Heart left ventricle (tissue), 16 donors: ENCODE measurements at regions not wholly inside any gene's neighbourhood (a gene's known extent, or its start where the extent isn't known, plus 50 kb on each side); places are given as distances from the start of the nearest gene placed in this dataset.

Experiments
- ATAC-seq, 4 donors: fragments of 200-7000 bp; cut with Tn5 transposase; one replicate each; pipeline ENCODE4 v1.9.1; 2020 to 2022; ENCODE audit warnings: moderate library complexity in 4 of 4, mild to moderate bottlenecking in 3 of 4, moderate number of reproducible peaks in 1 of 4
- DNase-seq, 5 donors: peaks; one replicate each; pipeline ENCODE4 v3.0.0-alpha.2; 2020
- H3K27ac ChIP-seq, 12 donors: fragments of 200-600 bp; sonication (generic) in 4 of 12; one replicate each; pipeline versions ENCODE4 v1.5.0 to v1.8.0; 2016 to 2022; ENCODE audit warnings: mild to moderate bottlenecking in 2 of 12
- H3K27me3 ChIP-seq, 9 donors: fragments of 200-600 bp; sonication (generic) in 2 of 9; one replicate each; pipeline versions ENCODE4 v1.5.1 to v1.8.0; 2016 to 2022; ENCODE audit warnings: mild to moderate bottlenecking in 3 of 9
- H3K36me3 ChIP-seq, 9 donors: fragments of 200-600 bp; sonication (generic) in 2 of 9; one replicate each; pipeline versions ENCODE4 v1.5.0 to v1.8.0; 2018 to 2022; ENCODE audit warnings: mild to moderate bottlenecking in 2 of 9
- H3K4me1 ChIP-seq, 12 donors: fragments of 200-600 bp; sonication (generic) in 4 of 12; one replicate each; pipeline versions ENCODE4 v1.5.0 to v1.8.0; 2016 to 2022; ENCODE audit warnings: mild to moderate bottlenecking in 3 of 12
- H3K4me3 ChIP-seq, 12 donors: fragments of 200-600 bp; sonication (generic) in 4 of 12; one replicate each; pipeline versions ENCODE4 v1.5.0 to v1.8.0; 2017 to 2022; ENCODE audit warnings: mild to moderate bottlenecking in 9 of 12, moderate library complexity in 4 of 12
- H3K9me3 ChIP-seq, 12 donors: fragments of 200-600 bp; sonication (generic) in 4 of 12; one replicate each; pipeline versions ENCODE4 v1.5.0 to v1.8.0; 2016 to 2022; ENCODE audit warnings: mild to moderate bottlenecking in 1 of 12
- POLR2A ChIP-seq, 2 donors: fragments of 450-650 bp; IDR thresholded peaks; one replicate each; pipeline ENCODE4 v1.6.1; 2017; ENCODE audit warnings: antibody characterized with exemption in 2 of 2, mild to moderate bottlenecking in 2 of 2, moderate library complexity in 2 of 2
- WGBS, 4 donors: extraction: QIAGEN DNeasy Blood & Tissue Kit in 2 of 4; methylation state at CpG; one replicate each; pipeline versions ENCODE4 v1.1.5 to v1.1.7; 2013 to 2018; 5-methylcytosine and 5-hydroxymethylcytosine counted together
- intact Hi-C, 10 donors: fragments of 100-400 bp; cut with DNase I; formaldehyde crosslinking; loops; one replicate each; pipeline versions ENCODE4 v1.11.1 to v1.14.2; 2022
- TF ChIP-seq, protein P1 (sequence below), 12 donors: fragments of 200-600 bp; sonication (generic) in 4 of 12; IDR thresholded peaks; one replicate each; pipeline versions ENCODE4 v1.5.0 to v1.8.0; 2018 to 2022; ENCODE audit warnings: antibody characterized with exemption in 12 of 12, mild to moderate bottlenecking in 5 of 12
- donor health status: ischemic (EF 13 %, LVEDD 7.1; RV severe dilation, severe dysfunction).
- donor health status: healthy with polysubstance abuse.
- donor health status: DM: no; HTN: yes; CAD: no.
- donor health status: DM: no; HTN: no; CAD: no.
- donor health status: ischemic (EF 25% LVEDD 6.9; RV normal size, moderate dysfunction).
- donor health status: ischemic (EF 25% LVEDD 5.7; RV mildly dilated, moderate dysfunction).
- donor health status: healthy.
- donor health status: DM: yes; HTN: yes; CAD: no.
- donor health status: ischemic (EF 35%, LVEDD 5.7; RV mildly dilated, moderate dysfunction).
- donor health status: nonischemic (EF 11% LVEDD 7.7; RV severe dilation, severe dysfunction).
- donor health status: DM: yes; HTN: yes; CAD: no.
- donor health status: PGD.
- donor health status: ischemic (EF 29% LVEDD 5.4; RV normal size, mild dysfunction).
- donor health status: nonischemic (EF 23%, LVEDD 6.1; RV moderate dilation, normal function).

DNA sequence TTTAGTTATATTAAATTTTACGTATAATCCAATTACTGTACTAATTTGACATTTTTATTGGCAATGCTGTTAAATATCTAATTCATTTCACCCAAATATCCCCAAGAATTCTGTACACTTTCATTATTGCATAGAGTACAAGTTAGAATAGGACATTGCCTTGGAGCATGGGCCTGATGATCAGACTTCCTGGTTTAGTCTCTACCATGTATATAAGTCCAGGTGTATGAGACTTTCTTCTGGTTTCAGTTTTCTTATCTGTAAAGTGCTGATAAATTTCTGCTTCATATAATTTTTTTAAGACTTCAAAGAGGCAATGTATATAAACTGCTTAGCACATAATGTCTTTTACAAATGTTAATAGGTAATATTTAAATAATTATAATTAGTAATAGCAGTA, 179.4 kb downstream of the KLF12 start:
- 98 to 100% (median 99%) methylated on average over 1 of the region's 1 CpG for WGBS, 4 donors
- no peaks in the 10 kb centered on the region for H3K36me3 ChIP-seq
- H3K27ac ChIP-seq, result no peak overlapping the region
- no peaks in the 10 kb centered on the region for H3K9me3 ChIP-seq
- no peaks in the 10 kb centered on the region for H3K27me3 ChIP-seq
- H3K4me1 ChIP-seq, result peaks cover 0 to 29% (median 12%) of the 10 kb centered on the region in 12 donors
- intact Hi-C loops, result no loop called here
- no peak overlapping the region for H3K4me3 ChIP-seq
- ATAC-seq (no peak), DNase-seq (no peak)
- TF ChIP-seq POLR2A (IDR thresholded peaks at IDR 0.05), result no peak
- TF ChIP-seq, protein P1, sequence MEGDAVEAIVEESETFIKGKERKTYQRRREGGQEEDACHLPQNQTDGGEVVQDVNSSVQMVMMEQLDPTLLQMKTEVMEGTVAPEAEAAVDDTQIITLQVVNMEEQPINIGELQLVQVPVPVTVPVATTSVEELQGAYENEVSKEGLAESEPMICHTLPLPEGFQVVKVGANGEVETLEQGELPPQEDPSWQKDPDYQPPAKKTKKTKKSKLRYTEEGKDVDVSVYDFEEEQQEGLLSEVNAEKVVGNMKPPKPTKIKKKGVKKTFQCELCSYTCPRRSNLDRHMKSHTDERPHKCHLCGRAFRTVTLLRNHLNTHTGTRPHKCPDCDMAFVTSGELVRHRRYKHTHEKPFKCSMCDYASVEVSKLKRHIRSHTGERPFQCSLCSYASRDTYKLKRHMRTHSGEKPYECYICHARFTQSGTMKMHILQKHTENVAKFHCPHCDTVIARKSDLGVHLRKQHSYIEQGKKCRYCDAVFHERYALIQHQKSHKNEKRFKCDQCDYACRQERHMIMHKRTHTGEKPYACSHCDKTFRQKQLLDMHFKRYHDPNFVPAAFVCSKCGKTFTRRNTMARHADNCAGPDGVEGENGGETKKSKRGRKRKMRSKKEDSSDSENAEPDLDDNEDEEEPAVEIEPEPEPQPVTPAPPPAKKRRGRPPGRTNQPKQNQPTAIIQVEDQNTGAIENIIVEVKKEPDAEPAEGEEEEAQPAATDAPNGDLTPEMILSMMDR (IDR thresholded peaks at IDR 0.05), result no peak

DNA sequence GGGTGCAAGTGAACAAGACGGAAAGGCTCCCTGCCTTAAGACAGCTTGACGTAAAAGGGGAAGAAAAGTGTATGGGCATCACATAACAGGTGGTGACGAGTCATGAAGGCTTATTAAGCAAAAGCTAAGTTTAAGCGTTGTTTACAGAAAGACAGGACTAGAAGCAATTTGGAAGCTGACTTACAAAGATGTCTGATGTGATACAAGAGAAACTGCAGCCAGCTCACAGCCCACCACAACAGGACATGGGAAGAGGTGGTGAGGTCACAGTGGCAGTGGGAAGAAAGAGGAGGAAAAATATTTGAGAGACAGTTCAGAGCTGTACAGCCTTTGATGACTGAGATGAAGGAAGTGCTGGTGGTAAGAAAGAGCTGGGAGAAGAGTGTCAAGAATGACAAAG, 181.6 kb downstream of the KLF12 start:
- TF ChIP-seq POLR2A (IDR thresholded peaks at IDR 0.05), result no peak
- TF ChIP-seq, protein P1 (IDR thresholded peaks at IDR 0.05), result no peak
- Histone ChIP-seq H3K4me1 (peaks cover 0 to 31% (median 11%) of the 10 kb centered on the region in 12 donors), H3K27me3 (no peaks in the 10 kb centered on the region), H3K4me3 (no peak overlapping the region), H3K36me3 (no peaks in the 10 kb centered on the region), H3K9me3 (no peaks in the 10 kb centered on the region), H3K27ac (no peak overlapping the region)
- 90 to 95% (median 93%) methylated on average over 4 of the region's 4 CpGs for WGBS, 4 donors
- ATAC-seq, result no peak
- intact Hi-C loops, result no loop called here
- no peak for DNase-seq

DNA sequence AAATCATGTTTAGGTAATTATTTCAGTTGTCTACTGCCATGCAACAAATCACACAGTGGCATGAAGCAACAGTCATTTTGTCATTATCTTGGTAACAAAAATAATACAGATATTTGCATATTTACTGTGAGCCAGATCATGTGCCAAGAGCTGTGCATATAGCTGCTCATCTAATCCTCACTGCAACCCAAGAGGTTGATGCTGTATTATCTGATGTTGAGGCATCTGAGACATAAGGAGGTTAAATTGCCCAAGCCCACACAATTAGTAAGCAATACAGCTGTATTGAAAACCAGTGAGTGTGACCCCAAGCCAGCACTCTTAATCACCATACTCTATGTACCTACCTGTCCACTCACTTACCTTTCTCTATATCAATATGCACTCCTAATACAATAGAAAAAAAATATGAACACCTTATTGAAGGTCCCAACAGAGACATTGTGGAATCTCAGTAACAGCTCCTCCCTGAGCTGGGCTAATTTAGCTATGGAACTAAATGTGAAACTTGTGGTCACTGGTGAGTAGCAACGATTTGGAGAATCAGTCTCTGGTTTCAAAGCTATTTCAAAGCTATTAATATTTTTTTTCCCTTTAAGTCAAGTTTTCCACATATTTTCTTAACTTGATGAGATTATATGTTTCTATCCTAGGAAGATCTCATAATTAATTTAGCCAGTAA, 185.2 kb downstream of the KLF12 start:
- no peaks in the 10 kb centered on the region for H3K9me3 ChIP-seq
- H3K27ac ChIP-seq, result no peak overlapping the region
- peaks cover 0 to 35% (median 13%) of the 10 kb centered on the region in 12 donors for H3K4me1 ChIP-seq
- no peak overlapping the region for H3K4me3 ChIP-seq
- ATAC-seq (no peak), DNase-seq (no peak)
- intact Hi-C loops, result loop anchor here in 5 of 10 donors (5.0 to 10.0 kb wide), 5 partner anchors 56 to 346 kb away; partner anchors contain the start of gene KLF12 (in 2 of the 5)
- H3K36me3 ChIP-seq, result no peaks in the 10 kb centered on the region
- TF ChIP-seq, protein P1 (IDR thresholded peaks at IDR 0.05), result no peak
- TF ChIP-seq POLR2A (IDR thresholded peaks at IDR 0.05), result no peak
- WGBS, 4 donors, result 70 to 87% (median 76%) methylated on average over 1 of the region's 1 CpG
- no peaks in the 10 kb centered on the region for H3K27me3 ChIP-seq

DNA sequence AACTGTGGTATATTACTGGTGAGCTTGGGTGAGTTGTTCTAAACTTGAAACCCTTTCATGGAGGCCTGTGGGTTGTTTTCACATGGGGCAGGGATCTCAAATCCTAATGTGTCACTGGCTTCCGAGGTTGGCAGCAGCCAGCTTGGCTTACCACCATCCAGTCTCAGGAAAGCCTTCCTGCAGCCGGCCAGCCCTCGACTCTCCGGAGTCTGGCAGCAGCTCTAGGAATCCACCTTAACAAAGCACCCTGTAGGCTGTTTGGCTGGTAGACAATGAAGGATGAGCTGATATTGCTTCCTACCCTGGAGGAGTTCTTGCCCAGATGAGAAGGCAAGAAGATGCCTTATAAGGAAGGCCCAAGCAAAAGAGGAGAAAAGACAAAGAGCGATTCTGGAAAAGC, 188.3 kb downstream of the KLF12 start:
- Histone ChIP-seq H3K9me3 (no peaks in the 10 kb centered on the region), H3K4me3 (no peak overlapping the region), H3K4me1 (peaks cover 0 to 47% (median 23%) of the 10 kb centered on the region in 12 donors), H3K27me3 (no peaks in the 10 kb centered on the region), H3K36me3 (peaks cover 0 to 9% (median 0%) of the 10 kb centered on the region in 9 donors), H3K27ac (peak overlapping the region in 9 of 12 donors; percentile 6 to 77 (median 50))
- ATAC-seq, result peak; percentile 74 to 90 (median 88)
- intact Hi-C loops, result loop anchor here in 6 of 10 donors (2.0 to 10.0 kb wide), 6 partner anchors 59 to 349 kb away; partner anchors contain the start of gene KLF12 (in 3 of the 6)
- 23 to 39% (median 31%) methylated on average over 5 of the region's 5 CpGs for WGBS, 4 donors
- TF ChIP-seq, protein P1 (IDR thresholded peaks at IDR 0.05), result no peak
- no peak for TF ChIP-seq POLR2A (IDR thresholded peaks at IDR 0.05)
- peak; percentile 36 to 78 (median 59) for DNase-seq
